Omental fat pad (tissue), 3 donors: ENCODE measurements at regions not wholly inside any gene's neighbourhood (a gene's known extent, or its start where the extent isn't known, plus 50 kb on each side); places are given as distances from the start of the nearest gene placed in this dataset.

Experiments
- ATAC-seq: fragments of 150-250 bp; one replicate; pipeline ENCODE4 v1.9.1; 2016; ENCODE audit warnings: mild to moderate bottlenecking, moderate library complexity; ENCODE audit not compliant: low FRiP score
- DNase-seq: peaks from one replicate; pipeline ENCODE4 v3.0.0-alpha.2; 2019; ENCODE audit warnings: low spot score
- TF ChIP-seq, protein P1 (sequence below), 3 donors: fragments of 450-650 bp; IDR thresholded peaks; one replicate each; pipeline ENCODE4 v1.5.1; 2016 to 2017; ENCODE audit warnings: antibody characterized with exemption in 3 of 3, mild to moderate bottlenecking in 3 of 3, moderate library complexity in 2 of 3

DNA sequence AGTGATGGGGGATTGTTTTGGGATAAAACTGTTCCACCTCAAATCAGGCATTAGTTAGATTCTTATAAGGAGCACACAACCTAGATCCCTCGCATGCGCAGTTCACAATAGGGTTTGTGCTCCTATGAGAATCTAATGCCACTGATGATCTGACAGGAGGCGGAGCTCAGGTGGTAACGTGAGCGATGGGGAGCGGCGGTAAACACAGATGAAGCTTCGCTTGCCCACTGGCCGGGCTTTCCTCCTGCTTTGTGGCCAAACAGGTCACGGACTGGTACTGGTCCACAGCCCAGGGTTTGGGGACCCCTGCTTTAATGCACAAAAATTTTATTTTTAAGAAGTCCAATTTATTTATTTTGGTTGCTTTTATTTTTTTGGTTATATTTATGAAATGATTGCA is 238.8 kb downstream of the AACS start:
- ATAC-seq (no peak), DNase-seq (no peak)
- TF ChIP-seq, protein P1, sequence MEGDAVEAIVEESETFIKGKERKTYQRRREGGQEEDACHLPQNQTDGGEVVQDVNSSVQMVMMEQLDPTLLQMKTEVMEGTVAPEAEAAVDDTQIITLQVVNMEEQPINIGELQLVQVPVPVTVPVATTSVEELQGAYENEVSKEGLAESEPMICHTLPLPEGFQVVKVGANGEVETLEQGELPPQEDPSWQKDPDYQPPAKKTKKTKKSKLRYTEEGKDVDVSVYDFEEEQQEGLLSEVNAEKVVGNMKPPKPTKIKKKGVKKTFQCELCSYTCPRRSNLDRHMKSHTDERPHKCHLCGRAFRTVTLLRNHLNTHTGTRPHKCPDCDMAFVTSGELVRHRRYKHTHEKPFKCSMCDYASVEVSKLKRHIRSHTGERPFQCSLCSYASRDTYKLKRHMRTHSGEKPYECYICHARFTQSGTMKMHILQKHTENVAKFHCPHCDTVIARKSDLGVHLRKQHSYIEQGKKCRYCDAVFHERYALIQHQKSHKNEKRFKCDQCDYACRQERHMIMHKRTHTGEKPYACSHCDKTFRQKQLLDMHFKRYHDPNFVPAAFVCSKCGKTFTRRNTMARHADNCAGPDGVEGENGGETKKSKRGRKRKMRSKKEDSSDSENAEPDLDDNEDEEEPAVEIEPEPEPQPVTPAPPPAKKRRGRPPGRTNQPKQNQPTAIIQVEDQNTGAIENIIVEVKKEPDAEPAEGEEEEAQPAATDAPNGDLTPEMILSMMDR (IDR thresholded peaks at IDR 0.05): no peak

- no peak for DNase-seq
- no peak for ATAC-seq
- TF ChIP-seq, protein P1 (IDR thresholded peaks at IDR 0.05): no peak
These were observed 240.0 kb downstream of the AACS start for GRCh38 chr12:125305231-125305630.

DNA sequence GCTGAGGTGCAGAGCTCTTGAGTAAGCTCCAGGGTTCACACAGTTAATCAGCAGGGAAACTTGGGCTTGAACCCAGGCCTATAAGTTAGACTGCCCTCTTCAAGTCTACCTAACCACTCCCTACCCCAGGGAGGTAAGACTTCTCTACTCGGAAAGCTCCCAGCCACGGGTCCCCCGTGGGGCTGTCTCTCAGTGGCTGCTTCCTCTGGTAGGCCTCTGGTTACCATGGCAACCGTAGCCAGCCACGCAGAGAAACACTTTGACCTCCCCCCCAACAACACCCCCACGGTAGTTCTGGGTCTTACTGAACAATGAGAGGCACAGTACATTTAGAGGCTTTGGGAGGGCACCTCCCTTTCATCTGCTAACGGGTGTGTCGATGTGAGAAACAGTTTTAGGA is 245.2 kb downstream of the AACS start:
- no peak for DNase-seq
- TF ChIP-seq, protein P1 (IDR thresholded peaks at IDR 0.05): no peak
- no peak for ATAC-seq

DNA sequence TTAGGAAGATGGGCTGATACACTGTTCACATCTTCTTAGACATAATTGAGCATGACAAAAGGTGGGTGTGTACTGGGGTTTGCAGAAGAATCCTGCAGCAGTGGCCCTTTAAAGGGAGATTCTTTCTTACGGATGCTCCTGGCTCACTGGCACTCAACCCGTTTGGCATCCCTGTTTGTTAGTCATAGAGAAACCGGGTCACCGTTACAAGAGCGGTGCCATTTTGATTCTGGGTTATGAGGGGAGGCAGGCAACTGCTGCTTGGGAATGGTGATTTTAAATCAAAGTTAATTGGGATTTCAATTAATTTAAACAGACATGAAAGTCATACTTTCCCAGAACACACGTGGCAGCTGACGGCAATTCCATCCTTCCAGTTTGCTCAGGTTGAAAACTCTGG is 245.8 kb downstream of the AACS start:
- DNase-seq (no peak), ATAC-seq (no peak)
- TF ChIP-seq, protein P1 (IDR thresholded peaks at IDR 0.05): no peak

DNA sequence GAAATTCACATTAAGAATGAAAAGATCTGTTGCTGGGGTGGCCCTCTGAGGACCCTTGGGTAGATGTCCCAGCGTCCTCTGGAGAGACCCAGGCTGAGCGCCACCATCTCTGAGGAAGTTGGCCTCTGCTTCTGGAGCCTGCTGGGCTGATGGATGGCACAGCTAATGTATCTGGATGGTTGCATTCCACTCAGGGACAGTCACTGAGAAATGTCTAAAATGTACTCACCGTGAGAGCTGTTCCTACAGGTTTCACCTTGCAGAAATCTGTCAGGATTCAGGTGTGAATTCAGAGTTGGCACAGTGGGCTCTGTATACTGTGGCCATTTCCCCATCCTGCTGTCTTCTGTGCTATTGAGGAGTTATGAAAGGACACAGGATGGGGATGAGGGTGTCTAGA is 247.2 kb downstream of the AACS start:
- ATAC-seq (no peak), DNase-seq (no peak)
- TF ChIP-seq, protein P1 (IDR thresholded peaks at IDR 0.05): no peak

DNA sequence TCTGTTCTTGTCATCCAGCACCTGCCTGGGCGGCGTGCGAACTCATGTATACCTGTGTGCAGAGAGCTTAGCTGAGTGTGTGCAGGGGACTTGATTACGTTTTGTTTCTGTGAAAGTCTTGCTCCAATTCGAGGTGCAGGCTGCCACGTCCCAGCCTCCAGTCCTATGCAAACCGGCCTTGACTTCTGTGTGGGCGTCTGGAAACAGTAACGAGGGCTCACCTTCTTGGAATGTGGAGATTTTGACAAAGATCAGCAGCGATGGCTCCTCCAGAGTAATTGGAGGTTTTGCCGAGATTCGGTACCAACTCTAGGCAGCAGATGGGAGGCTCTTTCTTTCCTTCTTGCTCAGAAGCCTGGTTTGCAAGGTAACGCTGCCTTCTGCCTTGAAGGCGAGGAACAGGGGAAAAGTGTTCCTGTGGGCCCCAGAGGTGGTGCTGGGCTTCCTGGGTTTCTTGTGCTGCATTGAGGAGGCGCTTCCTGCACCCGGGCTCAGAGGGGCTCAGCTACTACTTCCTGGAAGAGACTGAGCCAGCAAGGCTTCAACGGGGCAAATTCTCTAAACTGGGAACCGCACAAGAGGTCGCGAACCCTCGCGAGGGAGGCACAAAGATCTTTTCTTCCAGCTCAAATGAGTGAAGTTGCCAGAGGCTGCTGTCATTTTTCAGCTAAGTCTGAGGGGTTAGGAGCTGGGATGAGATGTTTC is 249.0 kb downstream of the AACS start:
- TF ChIP-seq, protein P1 (IDR thresholded peaks at IDR 0.05): no peak
- no peak for ATAC-seq
- DNase-seq: no peak

DNA sequence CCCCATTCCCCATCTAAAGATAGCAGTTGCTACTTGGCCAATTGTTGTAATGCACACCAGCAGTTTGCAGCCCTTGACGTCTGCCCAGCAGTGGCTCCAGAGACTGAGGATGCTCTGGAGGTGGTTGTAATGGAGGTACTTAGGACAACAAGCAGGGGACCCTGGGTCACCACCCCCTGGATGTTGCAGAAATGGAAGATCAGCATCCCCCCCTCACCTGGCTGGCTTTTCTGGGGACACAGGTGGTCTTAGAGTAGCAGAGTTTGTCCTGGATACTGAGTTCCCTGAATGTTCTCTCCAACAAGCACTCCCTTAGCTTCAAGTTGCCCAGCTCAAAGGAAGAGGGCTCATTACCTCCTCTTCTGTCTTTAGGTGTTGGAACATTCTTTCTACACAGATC is 250.5 kb downstream of the AACS start:
- no peak for DNase-seq
- TF ChIP-seq, protein P1 (IDR thresholded peaks at IDR 0.05): no peak

More for the DNA sequence above, 250.5 kb downstream of the AACS start:
- ATAC-seq: no peak
